Activated CD4-positive, alpha-beta T cell treated with anti-CD3 and anti-CD28 coated beads, Interleukin-2, amount 50 U/mL, for 16 hours (primary cell): ENCODE measurements at regions not wholly inside any gene's neighbourhood (a gene's known extent, or its start where the extent isn't known, plus 50 kb on each side); places are given as distances from the start of the nearest gene placed in this dataset.
A peak's percentile ranks its signal among the peaks of the same experiment; 100 is the strongest.
"Not testable (repeated sequence)": the region's sequence is repeated elsewhere in the genome, so short reads cannot be mapped to it uniquely, and the experiment has no call there.

Experiments used
- DNase-seq: peaks from one replicate; pipeline ENCODE4 v3.0.0-alpha.2; 2020

DNA sequence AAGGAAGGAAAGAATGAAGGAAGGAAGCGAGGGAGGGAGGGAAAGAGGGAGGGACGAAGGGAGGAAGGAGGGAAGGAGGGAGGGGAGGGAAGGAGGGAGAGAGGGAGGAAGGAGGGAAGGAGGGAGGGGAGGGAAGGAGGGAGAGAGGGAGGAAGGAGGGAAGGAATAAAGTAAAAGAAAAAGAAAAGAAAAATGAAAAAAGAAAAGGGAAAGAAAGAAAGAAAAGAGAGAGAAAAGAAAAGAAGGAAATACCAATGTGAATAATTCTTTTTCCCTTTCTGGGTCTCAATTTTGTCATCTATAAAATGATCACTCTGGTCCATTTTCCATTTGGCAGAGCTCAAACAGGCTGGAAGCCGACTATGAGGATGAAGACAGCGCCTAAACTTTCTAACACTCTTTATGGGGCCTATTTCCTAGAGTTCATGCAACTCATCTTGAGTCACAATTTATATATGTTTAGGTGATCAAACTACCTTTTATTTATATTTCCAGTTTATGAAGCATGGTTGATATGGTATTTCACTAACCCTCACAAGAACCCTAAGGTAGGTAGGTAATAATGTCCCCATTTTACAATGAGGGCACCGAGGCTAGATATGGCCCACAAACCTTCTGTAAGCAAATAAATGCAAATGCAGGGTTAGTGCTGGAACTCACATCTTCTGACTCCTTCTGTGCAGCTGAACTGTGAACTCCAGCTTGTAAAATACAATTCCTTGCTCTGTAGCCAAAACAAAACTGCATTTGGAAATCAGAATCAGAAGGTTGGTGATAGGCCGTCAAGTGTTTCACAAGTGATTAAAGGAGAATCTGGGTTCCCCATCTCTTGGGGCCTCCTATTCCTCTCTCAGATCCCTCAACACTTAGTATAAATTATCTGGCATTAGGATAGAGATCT is 434.3 kb downstream of the ETS1 start:
- no peak for DNase-seq

DNA sequence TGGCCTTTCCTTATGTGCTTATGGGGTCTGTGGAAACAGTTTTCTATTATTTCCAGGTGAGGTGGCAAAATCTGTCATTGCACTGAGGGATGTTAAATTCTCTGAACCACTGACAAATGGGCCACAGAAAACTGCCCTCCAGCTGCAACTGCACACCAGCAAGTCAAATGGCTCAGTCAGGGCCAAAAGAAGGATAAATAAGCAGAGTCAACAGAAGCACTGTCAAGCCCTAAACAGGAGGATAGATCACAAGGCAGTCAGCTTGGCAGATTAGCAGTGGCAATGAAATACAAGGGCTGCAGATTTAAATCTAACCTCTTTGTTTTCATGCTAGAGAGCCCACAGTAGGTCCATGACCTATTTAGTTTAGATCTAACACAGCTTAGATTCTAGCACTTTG is 435.6 kb downstream of the ETS1 start:
- no peak for DNase-seq

DNA sequence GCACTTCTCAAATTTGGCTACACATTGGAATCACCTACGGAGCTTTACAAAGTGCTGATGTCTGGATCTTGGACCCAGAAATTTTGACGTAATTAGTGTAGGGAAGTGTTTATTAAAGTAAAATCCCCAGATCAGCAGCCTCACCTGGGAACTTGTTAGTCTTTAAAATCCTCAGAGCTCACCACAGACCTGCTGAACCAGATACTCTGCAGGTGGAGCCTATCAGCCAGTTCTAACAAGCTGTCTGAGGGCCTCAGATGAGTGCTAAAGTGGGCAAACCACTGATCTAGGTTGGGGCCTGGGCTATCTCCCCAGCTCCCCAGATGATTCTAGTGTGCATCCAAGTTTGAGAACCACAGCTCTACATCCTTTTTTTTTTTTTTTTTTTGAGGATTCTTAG is 436.0 kb downstream of the ETS1 start:
- no peak for DNase-seq

DNA sequence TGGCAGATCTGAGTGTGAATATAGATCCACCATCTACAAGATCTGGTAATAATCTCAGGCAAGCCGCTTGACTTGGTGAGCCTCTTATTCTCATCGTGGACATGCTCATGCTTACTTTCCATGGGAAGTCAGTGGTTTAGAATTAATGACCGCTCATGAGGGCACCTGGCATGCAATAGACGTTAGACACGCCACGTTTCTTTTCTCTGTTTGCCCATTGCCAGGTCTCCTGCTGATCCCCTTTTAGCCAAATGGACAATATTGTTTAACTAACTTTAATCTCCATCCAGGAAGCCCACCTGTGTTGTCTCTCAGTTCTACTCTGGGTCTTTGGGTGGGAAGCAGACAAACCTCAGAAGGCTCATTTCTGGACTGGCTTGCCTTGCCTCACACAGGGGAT is 439.1 kb downstream of the ETS1 start:
- no peak for DNase-seq

DNA sequence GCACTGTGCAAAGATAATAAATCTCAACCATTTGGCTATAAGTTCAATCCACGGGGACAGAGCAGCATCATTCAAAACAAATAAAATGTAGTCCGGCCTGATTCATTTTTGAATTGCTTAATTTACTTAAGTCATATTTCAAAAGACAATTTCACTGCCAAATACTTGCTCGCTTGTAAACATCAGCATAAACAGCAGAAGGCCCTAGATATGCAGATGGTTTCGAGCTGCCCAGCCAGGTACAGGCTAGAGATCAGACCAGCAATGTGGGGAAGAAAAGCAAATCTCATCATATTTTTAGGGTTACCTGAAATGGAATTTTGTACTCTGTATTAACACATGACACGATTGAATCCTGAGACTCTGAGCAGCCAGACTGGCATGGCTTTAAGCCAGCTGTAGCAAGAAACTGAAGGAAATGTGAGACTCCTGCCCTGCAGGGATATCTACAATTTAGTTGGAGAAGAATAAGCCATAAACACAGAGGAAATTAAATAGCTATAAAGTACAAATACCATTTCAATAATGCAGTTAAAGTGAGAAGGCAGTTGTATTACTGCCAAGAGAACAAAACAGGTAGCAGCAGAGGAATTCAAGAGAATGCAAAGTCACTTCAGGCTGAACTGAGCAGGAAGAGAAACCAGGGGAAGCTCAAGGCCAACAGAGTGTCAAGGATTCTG is 440.3 kb downstream of the ETS1 start:
- DNase-seq = no peak

DNA sequence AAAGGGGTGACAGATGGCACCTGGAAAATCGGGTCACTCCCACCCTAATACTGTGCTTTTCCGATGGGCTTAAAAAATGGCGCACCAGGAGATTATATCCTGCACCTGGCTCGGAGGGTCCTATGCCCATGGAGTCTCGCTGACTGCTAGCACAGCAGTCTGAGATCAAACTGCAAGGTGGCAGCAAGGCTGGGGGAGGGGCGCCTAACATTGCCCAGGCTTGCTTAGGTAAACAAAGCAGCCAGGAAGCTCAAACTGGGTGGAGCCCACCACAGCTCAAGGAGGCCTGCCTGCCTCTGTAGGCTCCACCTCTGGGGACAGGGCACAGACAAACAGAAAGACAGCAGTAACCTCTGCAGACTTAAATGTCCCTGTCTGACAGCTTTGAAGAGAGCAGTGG is 447.1 kb downstream of the ETS1 start:
- DNase-seq = not testable (repeated sequence)

DNA sequence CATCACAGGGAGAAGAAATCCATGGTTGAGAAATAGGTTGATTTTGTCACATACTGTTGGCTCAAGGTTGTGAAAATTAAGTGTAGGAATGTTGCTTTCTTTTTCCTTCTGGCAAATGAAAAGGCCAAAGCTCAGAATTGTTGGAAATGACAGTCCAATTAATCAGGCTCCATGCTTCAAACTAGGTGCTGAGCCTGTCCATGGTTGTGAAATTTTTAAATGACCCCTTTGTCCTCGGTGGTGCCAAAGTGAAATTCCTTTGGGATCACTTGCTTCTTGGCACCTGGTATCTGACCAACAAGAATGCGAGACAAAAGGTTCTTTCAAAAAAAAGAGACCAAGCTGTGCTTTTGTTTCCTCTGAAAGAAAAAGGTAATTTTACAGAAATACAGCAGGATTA is 451.9 kb downstream of the ETS1 start:
- DNase-seq = no peak

DNA sequence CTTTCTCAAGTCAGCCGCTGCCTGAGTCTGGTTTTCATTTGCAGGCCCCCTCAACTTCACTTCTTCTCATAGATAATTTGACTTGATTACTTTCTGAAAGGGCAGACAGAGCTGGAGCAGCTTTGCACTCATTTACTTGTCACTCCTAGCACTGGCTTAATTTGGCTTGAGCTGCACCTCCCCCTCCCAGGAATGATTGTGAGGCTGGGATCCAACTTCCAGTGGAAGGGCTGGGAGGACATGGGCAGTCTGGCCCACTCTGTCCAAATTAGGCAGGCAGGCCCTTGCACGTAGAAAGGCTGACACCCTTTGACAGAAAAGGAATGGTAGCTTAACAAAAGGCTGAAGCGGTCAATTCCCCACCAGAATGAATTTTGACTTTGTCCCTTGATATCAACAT is 453.9 kb downstream of the ETS1 start:
- no peak for DNase-seq

DNA sequence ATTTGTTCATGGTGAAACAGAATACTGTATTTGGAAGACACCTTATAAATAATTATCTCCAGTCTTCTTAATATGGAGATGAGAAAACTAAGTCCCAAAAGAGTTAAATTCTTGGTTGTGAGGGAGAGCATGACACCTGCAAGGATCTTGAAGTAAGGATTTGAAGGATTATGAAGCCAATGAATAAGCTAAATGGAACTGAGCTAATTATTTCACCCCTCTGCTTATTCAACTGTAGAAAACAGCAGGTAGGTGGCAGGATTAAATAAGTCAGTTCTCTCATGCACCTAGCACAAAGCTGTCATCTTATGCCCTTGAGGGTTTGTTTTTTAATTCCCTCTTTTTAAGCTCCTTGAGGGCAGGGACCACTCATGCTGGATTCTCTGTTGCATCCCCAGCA is 457.3 kb downstream of the ETS1 start:
- DNase-seq = no peak

DNA sequence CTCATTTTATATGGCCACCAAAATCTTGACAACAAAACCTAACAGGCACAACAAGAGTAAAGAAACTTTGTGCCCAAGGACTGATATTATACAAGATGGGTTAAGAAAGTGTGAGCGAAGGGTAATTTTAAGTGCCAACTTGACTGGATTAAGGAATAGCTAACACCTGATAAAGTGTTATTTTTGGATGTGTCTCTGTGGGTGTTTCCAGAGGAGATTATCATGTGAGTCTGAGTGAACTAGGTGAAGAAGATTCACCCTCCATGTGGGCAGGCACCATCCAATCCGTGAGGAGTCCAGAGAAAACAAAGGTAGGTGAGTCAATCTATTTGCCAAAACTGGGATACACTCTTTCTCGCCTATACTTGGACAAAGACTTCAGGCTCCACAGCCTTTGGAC is 461.6 kb downstream of the ETS1 start:
- DNase-seq = no peak

DNA sequence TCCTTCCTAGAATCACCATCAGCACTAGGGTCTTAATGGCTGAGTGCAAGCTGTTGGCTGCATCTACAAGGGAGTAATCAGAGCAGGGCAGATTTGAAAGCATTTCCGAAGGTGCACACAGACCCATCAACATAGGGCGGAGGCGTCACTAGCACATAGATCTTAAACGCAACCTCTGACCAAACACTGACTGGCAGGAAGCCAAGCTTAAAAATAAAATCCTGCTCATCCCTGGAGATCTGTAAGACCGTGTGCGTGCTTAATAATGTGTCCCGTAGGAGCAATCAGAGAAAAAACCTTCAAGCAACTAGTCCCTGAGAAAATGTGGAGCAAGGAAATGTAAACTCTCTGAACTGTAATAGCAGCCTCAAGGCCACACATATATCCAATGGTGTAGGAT is 470.5 kb downstream of the ETS1 start:
- no peak for DNase-seq

DNA sequence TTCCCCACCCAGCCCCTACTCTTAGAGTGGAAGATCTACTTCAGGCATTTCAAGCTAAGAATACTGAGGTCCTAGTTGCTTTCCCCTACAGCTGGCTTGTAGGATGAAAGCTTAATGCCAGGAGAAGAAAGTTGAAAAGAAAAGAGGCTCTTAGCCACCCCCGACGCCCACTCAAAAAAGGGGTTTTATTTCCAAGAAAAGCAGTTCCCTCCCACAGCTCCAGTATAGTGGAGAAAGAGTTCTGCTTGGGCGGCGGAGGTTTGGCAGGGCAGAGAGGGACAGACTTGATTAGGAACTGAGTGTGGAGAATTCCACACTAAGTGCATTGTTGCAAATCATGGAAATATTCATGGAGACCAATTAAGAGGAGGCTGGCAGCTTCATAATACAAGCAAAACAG is 470.9 kb downstream of the ETS1 start:
- DNase-seq = no peak

DNA sequence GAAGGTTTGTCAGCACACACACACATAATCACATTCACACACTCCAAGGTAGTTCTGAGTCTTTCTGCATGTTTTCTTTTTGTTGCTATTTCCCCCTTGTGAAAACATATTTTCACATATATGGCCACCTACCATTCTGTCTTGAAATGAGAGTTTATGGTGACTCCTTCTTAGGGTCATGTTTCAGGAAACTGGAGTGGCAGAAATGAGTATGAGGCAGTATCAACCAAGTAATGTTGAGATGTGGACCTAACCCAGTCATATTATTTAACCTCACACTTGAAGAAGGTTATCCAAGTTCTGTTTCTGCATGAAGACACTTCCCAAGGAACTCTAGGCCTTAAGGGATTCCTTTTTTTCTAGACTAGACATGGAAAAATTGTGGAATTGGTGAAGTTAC is 481.4 kb downstream of the ETS1 start:
- DNase-seq = peak; percentile 10

DNA sequence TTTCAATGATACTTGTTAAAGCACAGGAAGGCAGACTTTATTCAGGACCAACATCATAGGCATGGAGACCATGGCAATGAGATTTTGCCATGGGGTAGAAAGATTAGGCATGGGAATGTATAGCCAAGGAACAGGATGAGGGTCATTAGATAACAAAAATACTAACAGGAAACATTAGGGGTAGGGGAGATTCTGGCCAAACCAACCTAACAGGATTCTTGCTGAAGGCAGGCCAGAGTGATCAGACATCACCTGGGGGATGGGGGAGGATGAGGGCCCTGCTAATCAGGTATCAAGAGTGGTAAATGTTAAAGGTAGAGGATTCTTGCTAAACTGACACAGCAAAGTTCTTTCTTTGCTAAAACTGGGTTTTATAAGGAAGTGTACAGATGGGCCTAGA is 481.8 kb downstream of the ETS1 start:
- DNase-seq = no peak

DNA sequence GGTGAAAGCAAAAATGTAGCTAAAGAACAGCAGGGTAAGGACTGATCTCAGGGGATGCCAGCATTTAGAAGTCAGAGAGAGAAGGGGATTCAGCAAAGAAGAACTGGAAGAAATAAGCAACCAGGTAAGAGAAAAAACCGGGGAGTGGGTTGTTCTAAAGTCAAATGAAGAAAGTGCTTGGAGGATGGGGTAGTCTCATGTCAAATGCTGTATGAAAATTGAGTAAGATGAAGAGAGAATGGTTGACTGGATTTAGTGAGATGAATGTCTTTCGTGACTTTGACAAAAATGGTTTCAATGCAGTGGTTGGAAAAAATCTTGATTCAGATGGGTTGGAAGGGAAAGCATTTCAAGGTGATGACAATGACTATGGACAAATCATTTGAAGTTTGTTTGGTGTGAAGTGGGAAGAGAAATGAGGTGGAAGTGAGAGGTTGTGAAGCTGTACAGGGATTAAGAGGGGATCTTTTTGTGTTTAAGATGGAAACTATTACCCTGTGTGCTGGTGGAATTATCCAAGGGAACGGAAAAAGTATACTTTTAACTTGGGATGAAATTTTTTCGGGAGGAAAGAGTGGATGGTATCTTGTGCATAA is 484.0 kb downstream of the ETS1 start:
- DNase-seq = peak; percentile 11

DNA sequence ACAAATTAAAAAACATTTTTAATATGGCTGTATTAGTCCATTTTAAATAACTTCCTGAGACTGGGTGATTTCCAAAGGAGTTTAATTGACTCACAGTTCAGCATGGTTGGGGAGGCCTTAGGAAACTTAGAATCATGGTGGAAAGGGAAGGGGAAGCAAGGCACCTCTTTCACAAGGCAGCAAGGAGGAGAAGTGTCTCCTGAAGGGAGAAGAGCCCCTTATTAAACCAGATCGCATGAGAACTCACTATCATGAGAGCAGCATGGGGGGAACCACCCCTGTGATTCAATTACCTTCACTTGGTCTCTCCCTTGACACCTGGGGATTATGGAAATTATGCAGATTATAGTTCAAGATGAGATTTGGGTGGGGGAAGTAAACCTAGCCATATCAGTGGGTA is 488.6 kb downstream of the ETS1 start:
- no peak for DNase-seq

DNA sequence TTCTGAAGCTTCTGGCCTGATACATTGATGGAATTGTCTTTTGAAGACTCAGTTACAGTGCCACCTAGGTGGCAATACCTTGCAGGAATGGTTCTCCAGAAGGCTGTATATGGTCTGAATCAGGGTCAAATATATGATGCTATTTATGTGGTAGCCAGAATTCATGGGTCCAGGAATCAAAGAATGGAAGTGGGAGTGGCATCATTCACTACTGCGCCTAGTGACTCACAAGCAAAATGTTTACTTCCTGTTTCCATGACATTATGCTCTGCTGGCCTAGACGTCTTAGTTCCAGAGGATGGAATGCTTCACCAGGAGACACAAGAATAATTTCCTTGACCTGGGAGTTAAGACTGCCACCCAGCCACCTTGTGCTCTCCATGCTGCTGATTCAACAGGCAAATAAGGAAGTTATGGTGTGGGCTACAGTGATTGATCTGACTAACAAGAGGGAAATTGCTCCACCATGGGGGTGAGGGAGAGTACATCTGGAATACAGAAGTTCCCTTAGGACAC is 491.8 kb downstream of the ETS1 start:
- DNase-seq = no peak

DNA sequence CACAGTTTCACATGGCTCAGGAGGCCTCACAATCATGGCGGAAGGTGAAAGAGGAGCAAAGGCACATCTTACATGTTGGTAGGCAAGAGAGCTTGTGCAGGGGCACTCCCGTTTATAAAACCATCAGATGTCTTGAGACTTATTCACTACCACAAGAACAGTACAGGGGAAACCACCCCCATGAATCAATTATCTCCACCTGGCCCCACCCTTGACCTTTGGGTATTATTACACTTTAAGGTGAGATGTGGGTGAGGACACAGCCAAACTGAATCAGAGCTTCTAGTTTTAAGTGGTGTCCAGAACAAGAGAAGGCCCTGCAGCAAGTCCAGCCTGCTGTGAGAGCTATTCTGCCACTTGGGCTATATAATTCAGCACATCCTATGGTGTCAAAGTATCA is 493.7 kb downstream of the ETS1 start:
- DNase-seq = no peak

DNA sequence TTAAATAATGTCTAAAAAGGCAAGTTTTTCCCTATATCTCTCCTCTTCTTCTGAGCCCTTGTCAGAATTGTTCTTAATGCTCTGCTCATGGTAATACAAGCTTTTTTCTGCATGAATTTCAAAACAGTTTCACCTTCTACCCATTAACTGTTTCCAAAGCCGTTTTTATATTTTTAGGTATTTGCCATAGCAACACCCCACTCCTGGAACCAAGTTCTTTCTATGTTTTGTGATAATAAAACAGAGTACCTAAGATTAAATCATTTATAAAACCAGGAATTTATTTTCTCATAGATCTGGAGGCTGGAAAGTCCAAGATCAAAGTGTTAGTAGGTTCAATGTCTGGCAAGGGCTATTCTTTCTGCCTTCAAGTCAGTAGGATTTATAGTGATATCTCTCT is 497.4 kb downstream of the ETS1 start:
- DNase-seq = no peak

DNA sequence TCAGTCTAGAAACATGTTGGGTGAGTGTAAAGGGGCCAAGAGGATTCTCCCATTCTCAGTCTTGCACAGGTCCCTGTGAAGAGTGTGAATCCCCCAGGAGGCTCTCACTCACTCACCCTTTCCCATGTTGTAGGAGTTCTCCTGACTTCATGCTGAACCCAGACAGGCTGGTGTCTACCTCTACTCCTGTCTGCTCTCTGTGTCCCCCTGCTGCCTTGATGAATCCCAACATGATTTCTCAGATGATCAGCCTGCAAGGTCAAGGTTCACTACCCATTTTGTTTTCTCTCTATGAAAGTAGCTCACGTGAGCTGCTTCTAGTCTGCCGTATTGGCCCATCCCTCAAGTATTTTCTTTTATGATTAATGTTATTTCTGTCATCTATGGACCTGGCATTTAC is 500.6 kb downstream of the ETS1 start:
- no peak for DNase-seq

DNA sequence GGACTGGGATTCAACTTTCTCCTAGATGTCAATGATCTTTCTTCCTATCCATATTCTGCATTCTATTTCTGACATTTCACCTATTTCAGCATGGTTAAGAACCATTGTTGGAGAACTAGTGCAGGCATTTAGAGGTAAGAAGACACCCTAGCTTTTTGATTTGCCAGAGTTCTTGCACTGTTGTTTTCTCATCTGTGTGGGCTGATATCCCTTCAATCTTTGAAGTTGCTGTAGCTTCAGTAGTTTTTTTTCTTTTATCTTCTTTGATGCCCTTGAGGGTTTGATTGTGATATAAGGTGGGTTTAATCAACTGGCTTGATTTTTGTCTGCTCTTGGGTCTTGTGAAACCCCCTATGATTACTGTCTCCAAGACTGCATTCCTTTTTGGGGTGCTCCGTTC is 502.1 kb downstream of the ETS1 start:
- no peak for DNase-seq

DNA sequence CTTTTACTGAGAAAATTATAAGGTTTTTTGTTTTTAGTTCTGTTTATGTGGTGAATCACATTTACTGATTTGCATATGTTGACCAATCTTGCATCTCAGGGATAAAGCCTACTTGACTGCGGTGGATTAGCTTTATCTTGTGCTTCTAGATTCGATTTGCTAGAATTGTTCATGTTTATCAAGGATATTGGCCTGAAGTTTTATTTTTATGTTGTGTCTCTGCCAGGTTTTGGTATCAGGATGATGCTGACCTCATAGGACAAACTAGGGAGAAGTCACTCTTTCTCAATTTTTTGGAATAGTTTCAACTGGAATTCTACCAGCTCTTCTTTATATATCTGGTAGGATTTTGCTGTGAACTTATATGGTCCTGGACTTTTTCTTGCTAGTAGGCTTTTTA is 504.8 kb downstream of the ETS1 start:
- no peak for DNase-seq

DNA sequence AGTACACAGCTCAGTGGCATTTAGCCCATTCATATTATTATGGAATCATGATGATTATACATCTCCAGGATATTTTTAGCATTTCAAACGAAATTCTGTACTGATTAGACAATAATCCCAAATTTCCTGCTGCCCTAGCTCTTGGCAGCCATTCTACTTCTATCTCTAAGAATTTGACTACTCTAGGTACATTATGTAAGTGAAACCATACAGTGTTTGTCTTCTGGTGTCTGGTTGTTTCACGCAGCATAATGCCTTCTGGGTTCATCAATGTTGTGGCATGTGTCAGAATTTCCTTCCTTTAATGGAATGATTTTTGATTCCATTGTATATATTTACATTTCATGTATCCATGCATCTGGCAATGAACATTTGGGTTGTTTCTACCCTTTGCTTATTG is 517.7 kb downstream of the ETS1 start:
- no peak for DNase-seq

DNA sequence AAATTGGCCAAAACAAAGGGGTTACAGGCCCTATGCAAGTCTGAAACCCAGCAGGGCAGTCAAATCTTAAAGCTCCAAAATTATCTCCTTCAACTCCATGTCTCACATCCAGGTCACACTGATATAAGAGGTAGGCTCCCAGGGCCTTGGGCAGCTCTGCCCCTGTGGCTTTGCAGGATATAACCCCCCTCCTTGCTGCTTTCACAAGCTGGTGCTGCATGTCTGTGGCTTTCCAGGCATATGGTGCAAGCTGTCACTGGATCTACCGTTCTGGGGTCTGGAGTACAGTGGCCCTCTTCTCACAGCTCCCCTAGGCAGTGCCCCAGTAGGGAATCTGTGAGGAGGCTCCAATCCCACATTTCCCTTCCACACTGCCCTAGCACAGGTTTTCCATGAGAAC is 519.6 kb downstream of the ETS1 start:
- no peak for DNase-seq
